HEK293 (cell line): ENCODE measurements at regions not wholly inside any gene's neighbourhood (a gene's known extent, or its start where the extent isn't known, plus 50 kb on each side); places are given as distances from the start of the nearest gene placed in this dataset.

Experiments
- KLF10 ChIP-seq: fragments of 450-650 bp; IDR thresholded peaks from 2 replicates; pipeline ENCODE4 v1.5.1; 2018; ENCODE audit warnings: missing biosample characterization, mild to moderate bottlenecking, missing genetic modification characterization
- SCRT2 ChIP-seq: fragments of 450-650 bp; formaldehyde crosslinking; IDR thresholded peaks from 2 replicates; pipeline ENCODE4 v1.5.1; 2016; ENCODE audit warnings: missing biosample characterization, missing genetic modification characterization
- ZNF146 ChIP-seq: fragments of 450-650 bp; formaldehyde crosslinking; IDR thresholded peaks from 2 replicates; pipeline ENCODE4 v1.5.1; 2016; ENCODE audit warnings: missing biosample characterization, missing genetic modification characterization
- ZNF184 ChIP-seq: fragments of 450-650 bp; IDR thresholded peaks from 2 replicates; pipeline ENCODE4 v1.5.1; 2018; ENCODE audit warnings: missing biosample characterization, mild to moderate bottlenecking, missing genetic modification characterization
- ZNF2 ChIP-seq: fragments of 450-650 bp; formaldehyde crosslinking; IDR thresholded peaks from 2 replicates; pipeline ENCODE4 v1.5.1; 2016; ENCODE audit warnings: missing biosample characterization, missing genetic modification characterization
- ZNF426 ChIP-seq: fragments of 450-650 bp; formaldehyde crosslinking; IDR thresholded peaks from 2 replicates; pipeline ENCODE4 v1.5.1; 2017; ENCODE audit warnings: missing biosample characterization, missing genetic modification characterization, mild to moderate bottlenecking, inconsistent platforms, moderate library complexity
- ZNF514 ChIP-seq: fragments of 450-650 bp; formaldehyde crosslinking; IDR thresholded peaks from 2 replicates; pipeline ENCODE4 v1.5.1; 2016; ENCODE audit warnings: missing biosample characterization, missing genetic modification characterization
- ZNF660 ChIP-seq: fragments of 450-650 bp; IDR thresholded peaks from 2 replicates; pipeline ENCODE4 v1.5.1; 2018; ENCODE audit warnings: missing biosample characterization, mild to moderate bottlenecking, missing genetic modification characterization
- ZNF777 ChIP-seq: fragments of 450-650 bp; formaldehyde crosslinking; IDR thresholded peaks from 2 replicates; pipeline ENCODE4 v1.5.1; 2017; ENCODE audit warnings: missing biosample characterization, missing genetic modification characterization, borderline replicate concordance
- TF ChIP-seq, protein P1 (sequence below): fragments of 450-650 bp; formaldehyde crosslinking; IDR thresholded peaks from 2 replicates; pipeline ENCODE4 v1.5.1; 2016; ENCODE audit warnings: missing biosample characterization, missing genetic modification characterization
- TF ChIP-seq, protein P2 (sequence below): fragments of 450-650 bp; formaldehyde crosslinking; IDR thresholded peaks from 2 replicates; pipeline ENCODE4 v1.5.1; 2016; ENCODE audit warnings: missing biosample characterization, missing genetic modification characterization
- TF ChIP-seq, protein P3 (sequence below): fragments of 450-650 bp; formaldehyde crosslinking; IDR thresholded peaks from 2 replicates; pipeline ENCODE4 v1.5.1; 2016; ENCODE audit warnings: missing biosample characterization, missing genetic modification characterization, borderline replicate concordance
- TF ChIP-seq, protein P4 (sequence below): fragments of 450-650 bp; formaldehyde crosslinking; IDR thresholded peaks from 2 replicates; pipeline ENCODE4 v1.5.1; 2016; ENCODE audit warnings: missing biosample characterization, missing genetic modification characterization

DNA sequence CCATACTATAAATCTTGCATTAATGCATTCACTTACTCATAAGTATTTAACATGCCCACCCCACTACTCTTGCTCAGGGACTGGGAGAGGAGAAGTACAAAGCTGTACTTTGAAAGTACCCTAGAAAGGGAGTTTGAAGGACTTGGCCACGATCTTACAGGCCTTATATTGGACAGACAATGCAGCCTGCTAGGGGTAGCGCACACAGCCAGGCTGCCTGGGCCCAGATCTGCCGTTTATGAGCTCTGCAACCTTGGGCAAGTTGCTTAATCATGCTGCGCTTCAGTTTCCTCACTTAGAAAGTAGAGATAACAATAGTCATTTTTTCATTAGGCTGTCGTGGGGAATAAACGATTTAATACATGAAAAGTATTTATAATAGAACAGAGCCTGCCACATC, 110.1 kb downstream of the CDC7 start:
- TF ChIP-seq, protein P1, sequence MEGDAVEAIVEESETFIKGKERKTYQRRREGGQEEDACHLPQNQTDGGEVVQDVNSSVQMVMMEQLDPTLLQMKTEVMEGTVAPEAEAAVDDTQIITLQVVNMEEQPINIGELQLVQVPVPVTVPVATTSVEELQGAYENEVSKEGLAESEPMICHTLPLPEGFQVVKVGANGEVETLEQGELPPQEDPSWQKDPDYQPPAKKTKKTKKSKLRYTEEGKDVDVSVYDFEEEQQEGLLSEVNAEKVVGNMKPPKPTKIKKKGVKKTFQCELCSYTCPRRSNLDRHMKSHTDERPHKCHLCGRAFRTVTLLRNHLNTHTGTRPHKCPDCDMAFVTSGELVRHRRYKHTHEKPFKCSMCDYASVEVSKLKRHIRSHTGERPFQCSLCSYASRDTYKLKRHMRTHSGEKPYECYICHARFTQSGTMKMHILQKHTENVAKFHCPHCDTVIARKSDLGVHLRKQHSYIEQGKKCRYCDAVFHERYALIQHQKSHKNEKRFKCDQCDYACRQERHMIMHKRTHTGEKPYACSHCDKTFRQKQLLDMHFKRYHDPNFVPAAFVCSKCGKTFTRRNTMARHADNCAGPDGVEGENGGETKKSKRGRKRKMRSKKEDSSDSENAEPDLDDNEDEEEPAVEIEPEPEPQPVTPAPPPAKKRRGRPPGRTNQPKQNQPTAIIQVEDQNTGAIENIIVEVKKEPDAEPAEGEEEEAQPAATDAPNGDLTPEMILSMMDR (tag by site-specific recombination) = no peak
- no peak for TF ChIP-seq ZNF426 (tag by site-specific recombination)
- TF ChIP-seq, protein P2, sequence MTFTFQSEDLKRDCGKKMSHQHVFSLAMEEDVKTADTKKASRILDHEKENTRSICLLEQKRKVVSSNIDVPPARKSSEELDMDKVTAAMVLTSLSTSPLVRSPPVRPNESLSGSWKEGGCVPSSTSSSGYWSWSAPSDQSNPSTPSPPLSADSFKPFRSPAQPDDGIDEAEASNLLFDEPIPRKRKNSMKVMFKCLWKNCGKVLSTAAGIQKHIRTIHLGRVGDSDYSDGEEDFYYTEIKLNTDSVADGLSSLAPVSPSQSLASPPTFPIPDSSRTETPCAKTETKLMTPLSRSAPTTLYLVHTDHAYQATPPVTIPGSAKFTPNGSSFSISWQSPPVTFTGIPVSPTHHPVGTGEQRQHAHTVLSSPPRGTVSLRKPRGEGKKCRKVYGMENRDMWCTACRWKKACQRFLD (tag by site-specific recombination) = no peak
- TF ChIP-seq ZNF146 (tag by site-specific recombination) = no peak
- TF ChIP-seq, protein P3, sequence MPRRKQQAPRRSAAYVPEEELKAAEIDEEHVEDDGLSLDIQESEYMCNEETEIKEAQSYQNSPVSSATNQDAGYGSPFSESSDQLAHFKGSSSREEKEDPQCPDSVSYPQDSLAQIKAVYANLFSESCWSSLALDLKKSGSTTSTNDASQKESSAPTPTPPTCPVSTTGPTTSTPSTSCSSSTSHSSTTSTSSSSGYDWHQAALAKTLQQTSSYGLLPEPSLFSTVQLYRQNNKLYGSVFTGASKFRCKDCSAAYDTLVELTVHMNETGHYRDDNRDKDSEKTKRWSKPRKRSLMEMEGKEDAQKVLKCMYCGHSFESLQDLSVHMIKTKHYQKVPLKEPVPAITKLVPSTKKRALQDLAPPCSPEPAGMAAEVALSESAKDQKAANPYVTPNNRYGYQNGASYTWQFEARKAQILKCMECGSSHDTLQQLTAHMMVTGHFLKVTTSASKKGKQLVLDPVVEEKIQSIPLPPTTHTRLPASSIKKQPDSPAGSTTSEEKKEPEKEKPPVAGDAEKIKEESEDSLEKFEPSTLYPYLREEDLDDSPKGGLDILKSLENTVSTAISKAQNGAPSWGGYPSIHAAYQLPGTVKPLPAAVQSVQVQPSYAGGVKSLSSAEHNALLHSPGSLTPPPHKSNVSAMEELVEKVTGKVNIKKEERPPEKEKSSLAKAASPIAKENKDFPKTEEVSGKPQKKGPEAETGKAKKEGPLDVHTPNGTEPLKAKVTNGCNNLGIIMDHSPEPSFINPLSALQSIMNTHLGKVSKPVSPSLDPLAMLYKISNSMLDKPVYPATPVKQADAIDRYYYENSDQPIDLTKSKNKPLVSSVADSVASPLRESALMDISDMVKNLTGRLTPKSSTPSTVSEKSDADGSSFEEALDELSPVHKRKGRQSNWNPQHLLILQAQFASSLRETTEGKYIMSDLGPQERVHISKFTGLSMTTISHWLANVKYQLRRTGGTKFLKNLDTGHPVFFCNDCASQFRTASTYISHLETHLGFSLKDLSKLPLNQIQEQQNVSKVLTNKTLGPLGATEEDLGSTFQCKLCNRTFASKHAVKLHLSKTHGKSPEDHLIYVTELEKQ (tag by site-specific recombination) = no peak
- TF ChIP-seq ZNF184 (tag by site-specific recombination) = no peak
- TF ChIP-seq KLF10 = no peak
- no peak for TF ChIP-seq ZNF777 (tag by site-specific recombination)
- TF ChIP-seq, protein P4, sequence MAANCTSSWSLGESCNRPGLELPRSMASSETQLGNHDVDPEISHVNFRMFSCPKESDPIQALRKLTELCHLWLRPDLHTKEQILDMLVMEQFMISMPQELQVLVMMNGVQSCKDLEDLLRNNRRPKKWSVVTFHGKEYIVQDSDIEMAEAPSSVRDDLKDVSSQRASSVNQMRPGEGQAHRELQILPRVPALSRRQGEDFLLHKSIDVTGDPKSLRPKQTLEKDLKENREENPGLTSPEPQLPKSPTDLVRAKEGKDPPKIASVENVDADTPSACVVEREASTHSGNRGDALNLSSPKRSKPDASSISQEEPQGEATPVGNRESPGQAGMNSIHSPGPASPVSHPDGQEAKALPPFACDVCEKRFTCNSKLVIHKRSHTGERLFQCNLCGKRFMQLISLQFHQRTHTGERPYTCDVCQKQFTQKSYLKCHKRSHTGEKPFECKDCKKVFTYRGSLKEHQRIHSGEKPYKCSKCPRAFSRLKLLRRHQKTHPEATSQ = no peak
- no peak for TF ChIP-seq ZNF2
- TF ChIP-seq ZNF514 (tag by site-specific recombination) = no peak
- no peak for TF ChIP-seq ZNF660
- TF ChIP-seq SCRT2 (tag by site-specific recombination) = no peak
